ENCODE measurements at regions not wholly inside any gene's neighbourhood (a gene's known extent, or its start where the extent isn't known, plus 50 kb on each side); places are given as distances from the start of the nearest gene placed in this dataset.

DNA sequence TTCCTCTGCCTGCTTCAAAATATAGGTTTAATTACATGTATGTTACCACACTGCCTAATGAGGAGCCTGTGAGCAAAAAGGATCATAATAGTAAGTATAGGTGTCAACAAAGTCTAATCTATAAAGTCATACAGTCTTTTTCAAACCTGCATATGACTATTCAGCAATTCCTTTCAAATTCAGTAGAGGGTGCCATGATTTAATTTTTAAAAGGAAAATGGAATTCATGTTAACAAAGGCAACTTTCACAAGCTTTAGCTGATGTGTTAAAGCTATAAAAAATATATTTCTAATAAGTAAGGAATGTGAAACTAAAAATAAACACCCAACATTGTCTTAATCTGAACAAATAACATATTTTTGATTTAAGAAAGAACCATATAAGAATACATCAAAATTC is 52.1 kb downstream of the MPP7 start:
- in situ Hi-C loops (cut with HindIII; ENCODE audit: low pct_unique_long_range_greater_than_20kb, low sequenced_read_pairs): no loop called here
- peak; percentile 23 for DNase-seq (ENCODE audit: low read depth)

DNA sequence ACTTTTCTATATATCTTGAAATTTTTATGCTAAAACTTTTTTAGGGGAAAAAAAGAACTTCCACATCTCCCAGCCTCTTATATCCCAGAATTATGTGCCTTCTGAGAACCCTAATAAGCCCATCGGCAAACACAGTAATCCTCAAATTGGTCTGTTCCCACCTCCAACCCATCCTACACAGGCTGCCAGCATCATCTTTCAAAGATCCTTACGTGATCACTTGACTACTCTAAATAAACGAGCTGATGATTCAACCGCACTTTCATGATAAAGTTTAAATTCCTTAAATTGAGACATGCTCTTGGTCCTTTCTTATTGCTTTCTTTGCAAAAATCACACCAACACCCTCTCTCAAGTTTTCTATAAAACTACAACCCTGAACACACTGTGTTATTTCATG is 52.5 kb downstream of the MPP7 start:
- DNase-seq (ENCODE audit: low read depth): no peak
- in situ Hi-C loops (cut with HindIII; ENCODE audit: low pct_unique_long_range_greater_than_20kb, low sequenced_read_pairs): no loop called here

DNA sequence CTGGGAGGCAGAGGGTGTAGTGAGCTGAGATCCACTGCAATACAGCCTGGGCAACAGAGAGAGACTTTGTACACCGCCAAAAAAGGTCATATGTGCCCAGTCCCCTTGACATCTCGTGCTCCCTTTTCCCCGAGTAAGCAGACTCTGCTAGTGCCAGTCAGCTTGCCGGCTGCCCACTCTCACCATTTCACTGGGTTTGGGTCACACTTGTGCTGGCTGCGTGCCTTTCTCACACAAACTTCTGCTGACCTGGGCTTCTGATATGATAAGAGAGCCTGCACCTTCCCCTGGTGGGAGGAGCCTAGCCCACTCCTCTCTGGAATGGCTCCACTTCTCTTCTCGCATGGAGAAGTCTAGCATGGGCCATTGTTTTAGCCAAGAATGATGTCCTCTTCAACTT is 53.4 kb downstream of the MPP7 start:
- in situ Hi-C loops (cut with HindIII; ENCODE audit: low pct_unique_long_range_greater_than_20kb, low sequenced_read_pairs): no loop called here
- no peak for DNase-seq (ENCODE audit: low read depth)

DNA sequence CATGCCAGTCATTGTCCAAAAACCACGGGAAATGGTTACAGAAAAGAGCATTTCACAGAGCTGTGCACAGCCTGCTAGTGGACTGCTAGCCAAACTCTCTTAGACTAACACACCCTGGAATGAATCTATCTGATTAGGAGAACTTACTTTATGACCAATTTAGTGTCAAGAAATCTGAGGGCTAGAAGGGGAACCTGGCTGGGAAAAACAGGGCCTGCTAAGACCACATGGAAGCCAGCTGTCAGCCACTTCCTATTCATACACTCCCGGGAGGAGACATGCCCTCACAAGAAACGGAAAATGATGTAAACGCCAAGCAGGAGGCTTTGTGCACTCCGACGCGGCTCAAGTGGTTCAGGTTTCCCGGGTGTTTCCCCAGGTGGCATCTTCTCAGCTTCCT is 54.8 kb downstream of the MPP7 start:
- no peak for DNase-seq (ENCODE audit: low read depth)
- in situ Hi-C loops (cut with HindIII; ENCODE audit: low pct_unique_long_range_greater_than_20kb, low sequenced_read_pairs): no loop called here

DNA sequence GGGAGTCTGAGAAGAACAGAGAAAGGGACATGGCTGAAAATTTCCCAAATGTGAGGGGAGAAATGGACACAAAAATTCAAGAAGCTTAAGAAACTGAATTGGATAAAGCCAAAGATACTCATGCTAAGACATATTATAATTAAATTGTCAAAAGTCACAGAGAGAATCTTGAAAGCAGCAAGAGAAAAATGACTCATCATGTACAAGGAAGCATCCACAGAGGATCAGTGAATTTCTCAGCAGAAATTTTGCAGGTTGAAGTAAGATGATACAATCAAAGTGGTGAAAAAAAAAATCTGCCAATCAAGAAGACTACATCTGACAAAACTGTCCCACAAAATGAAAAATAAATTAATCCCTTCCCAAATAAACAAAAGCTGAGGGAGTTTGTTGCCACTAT is 56.8 kb downstream of the MPP7 start:
- no peak for DNase-seq (ENCODE audit: low read depth)
- in situ Hi-C loops (cut with HindIII; ENCODE audit: low pct_unique_long_range_greater_than_20kb, low sequenced_read_pairs): no loop called here

DNA sequence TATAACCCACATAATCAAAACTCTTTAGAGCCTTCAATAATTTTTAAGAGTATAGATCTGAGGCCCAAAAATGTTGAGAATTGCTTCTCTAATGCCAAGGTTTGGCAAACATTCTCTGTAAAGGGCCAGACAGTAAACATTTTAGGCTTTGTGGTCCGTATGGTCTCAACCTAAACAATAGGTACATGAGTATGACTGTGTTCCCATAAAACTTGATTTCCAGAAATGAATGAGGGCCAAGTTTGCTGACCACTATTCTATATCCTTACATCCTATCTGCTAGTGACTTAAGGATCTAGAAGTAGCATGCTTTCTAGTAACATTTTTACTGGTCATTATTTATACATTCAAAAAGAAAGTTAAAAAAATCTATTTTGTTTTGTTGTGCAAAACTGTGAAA is 58.9 kb downstream of the MPP7 start:
- DNase-seq (ENCODE audit: low read depth): no peak
- in situ Hi-C loops (cut with HindIII; ENCODE audit: low pct_unique_long_range_greater_than_20kb, low sequenced_read_pairs): no loop called here

DNA sequence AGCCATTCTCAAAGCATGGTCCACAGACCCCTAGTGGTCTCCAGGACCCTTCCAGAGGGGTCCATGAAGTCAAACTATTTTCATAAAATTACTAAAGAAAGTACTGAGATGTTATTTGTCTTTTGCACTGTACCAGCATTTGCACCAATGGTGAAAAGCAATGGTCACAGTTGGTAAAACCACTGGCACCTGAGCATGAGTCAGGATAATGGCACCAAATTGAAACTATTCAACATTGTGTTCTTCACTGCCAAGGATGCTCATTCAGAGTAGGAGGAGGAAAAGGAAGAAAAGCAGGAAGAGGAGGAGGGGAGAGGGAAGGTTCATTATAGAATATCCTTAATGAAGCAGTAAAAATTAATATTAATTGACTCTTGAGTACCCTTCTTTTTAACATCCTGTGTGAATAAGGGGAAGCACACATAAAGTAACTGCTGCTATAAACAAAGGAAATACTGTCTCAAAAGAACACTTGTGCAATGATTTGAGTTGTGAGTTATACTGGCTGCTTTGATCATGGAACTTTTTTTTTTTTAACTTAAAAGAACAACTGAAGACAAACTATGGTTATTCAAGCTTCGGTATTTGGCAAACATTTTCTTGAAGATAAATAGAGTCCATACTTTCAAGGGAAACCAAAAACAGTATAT is 60.2 kb downstream of the MPP7 start:
- in situ Hi-C loops (cut with HindIII; ENCODE audit: low pct_unique_long_range_greater_than_20kb, low sequenced_read_pairs): no loop called here
- DNase-seq (ENCODE audit: low read depth): no peak

DNA sequence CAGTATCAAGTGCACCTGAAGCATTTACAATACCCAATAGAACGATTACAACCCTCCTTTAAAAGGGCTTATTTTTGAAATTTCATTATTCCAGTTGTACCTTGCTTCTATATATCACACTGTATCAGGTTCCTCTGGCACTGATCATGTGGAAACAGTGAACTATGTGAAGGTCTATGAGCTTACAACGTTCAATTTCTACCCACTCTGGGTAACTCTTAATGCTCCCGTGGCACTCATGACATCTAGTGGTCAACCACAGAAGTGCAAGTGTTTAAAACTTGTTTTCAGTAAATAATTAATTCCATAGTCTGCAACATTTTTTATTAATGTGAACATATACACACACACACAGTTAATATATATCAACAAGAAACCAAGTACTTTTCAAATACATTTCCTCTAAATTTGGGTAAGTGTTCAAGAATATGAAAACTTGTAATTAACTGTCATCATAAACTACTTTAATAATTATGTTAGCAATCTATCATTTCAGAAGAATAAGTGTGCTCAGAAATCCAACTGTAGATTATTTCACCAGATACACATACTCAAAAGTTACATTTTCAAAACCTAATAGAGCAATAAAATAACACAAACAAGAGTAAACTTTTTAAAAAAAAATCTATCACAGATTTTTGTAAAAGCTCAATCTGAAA is 61.0 kb downstream of the MPP7 start:
- in situ Hi-C loops (cut with HindIII; ENCODE audit: low pct_unique_long_range_greater_than_20kb, low sequenced_read_pairs): no loop called here
- DNase-seq (ENCODE audit: low read depth): peak; percentile 32

DNA sequence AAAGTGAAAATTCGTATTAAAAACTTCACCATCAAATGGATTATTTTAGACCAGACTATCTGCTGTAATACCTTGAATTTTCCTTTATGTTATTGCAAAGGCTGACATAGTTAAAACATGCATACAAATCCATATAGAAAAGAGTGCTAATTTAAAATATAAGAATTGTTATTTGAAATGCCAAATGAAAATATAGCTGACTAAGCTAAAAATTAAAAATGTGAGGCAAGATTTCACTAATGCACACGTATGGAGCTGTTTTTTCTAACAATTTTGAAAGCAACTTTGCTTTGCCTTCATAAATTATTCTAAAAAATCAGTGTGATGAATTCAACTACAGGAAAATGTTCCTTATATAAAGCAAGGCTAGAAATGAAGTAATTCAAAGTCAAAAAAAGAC is 62.5 kb downstream of the MPP7 start:
- no peak for DNase-seq (ENCODE audit: low read depth)
- in situ Hi-C loops (cut with HindIII; ENCODE audit: low pct_unique_long_range_greater_than_20kb, low sequenced_read_pairs): no loop called here

DNA sequence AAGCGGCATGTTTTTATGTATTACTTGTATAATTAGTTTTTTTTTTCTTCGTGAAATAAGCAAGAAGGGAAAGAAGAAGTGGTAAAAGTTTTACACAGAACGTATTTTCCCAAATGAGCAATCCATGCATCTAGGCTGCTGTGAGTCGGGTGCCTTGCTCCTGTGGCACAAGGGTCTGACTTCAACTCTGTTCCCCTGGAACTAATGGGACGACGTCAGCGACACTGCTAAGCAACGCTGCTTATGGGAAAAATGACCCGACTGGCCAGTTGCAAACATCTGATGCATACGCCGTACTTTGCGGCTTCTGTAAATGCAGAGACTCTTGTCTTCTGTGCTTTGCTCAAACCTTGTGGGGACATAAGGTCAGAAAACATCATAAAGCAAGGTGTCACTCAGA is 66.3 kb downstream of the MPP7 start:
- in situ Hi-C loops (cut with HindIII; ENCODE audit: low pct_unique_long_range_greater_than_20kb, low sequenced_read_pairs): no loop called here
- DNase-seq (ENCODE audit: low read depth): no peak

DNA sequence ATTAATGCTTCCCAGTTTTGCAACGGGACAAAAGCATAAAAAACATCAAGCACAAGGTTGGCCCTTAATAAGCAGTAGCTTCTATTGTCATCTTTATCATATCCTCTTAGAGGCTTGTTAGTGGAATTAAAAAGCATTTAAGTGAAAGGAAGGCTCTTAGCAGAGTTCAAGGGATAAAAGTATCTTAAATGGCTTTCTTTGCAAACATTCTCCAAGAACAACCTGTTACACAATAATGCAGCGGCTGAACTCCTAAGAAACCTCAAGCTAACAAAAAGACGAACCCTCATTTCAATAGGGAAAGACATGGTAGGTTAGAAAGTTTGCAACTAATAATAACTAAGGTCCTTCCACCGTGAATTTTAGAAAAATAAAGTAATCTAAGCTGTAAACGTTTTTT is 82.1 kb downstream of the MPP7 start:
- in situ Hi-C loops (cut with HindIII; ENCODE audit: low pct_unique_long_range_greater_than_20kb, low sequenced_read_pairs): no loop called here
- no peak for DNase-seq (ENCODE audit: low read depth)

DNA sequence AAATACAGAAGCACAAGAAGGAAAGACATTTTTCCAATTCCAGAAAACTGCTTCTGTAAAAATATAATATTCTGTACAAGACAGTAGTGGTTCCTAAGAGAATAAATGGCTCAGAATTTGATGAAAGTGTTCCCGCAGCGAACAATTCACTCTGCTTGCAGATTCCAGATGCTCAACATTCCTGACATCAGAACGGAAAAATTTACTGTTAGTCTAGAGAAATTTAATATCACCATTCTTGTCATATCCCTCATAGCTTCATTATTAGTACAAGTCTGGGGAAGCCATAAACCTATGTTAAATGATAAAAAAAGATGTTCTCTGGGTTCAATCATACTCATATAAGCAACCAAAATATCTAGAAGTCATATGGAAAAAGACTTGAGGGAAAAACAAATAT is 83.6 kb downstream of the MPP7 start:
- in situ Hi-C loops (cut with HindIII; ENCODE audit: low pct_unique_long_range_greater_than_20kb, low sequenced_read_pairs): no loop called here
- no peak for DNase-seq (ENCODE audit: low read depth)

DNA sequence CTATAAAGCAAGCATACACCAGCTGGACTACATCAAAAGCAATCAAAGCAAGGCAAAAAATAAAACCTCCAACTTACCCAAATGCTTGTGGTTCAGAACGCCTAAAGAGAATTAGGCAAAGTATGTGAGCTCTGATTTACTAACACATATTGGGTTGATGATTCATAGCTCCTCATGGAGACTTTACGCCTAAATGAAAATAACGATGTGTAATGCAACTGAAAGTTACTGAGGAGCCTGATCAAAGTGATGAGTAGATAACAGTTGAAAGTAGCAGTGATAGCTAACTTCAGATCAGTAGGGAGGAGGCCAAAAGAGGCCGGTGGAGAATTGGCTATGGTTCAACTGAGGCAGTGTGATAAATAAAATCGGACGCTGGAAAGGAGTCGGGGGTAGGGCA is 85.0 kb downstream of the MPP7 start:
- in situ Hi-C loops (cut with HindIII; ENCODE audit: low pct_unique_long_range_greater_than_20kb, low sequenced_read_pairs): no loop called here
- no peak for DNase-seq (ENCODE audit: low read depth)

DNA sequence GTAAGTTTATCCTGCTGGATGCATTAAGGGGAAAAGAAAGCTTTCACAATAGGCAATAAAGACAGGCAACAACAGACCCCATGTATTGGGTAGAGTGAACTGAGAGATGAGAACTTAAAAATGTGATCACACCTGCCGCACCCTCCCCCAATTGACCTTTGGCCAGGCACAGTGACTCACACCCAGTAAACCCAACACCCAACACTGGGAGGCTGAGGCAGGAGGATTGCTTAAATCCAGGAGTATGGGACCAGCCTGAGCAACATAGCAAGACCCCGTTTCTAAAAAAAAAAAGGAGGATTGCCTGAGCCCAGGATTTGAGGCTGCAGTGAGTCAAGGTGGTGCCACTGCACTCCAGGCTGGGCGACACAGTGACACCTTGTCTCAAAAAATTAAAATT is 86.9 kb downstream of the MPP7 start:
- in situ Hi-C loops (cut with HindIII; ENCODE audit: low pct_unique_long_range_greater_than_20kb, low sequenced_read_pairs): no loop called here
- DNase-seq (ENCODE audit: low read depth): no peak

DNA sequence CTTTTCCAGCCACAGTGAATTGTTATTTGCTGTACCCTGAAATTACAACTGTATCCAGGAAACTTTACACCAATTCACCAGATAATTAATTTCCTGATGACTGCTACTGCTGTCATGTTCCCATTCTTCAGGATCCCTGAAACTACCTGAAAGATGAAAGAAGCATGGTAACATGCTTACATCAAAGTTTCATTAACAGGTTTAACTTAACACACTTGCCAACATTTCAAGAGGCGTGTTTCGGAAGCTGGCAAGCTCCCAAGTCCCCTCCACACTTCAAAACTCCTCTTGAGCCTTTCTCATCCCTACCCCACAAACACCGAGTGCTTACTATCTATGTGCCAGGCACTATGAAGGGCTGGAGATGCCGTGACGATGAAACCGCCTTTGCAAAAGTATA is 88.6 kb downstream of the MPP7 start:
- in situ Hi-C loops (cut with HindIII; ENCODE audit: low pct_unique_long_range_greater_than_20kb, low sequenced_read_pairs): no loop called here
- no peak for DNase-seq (ENCODE audit: low read depth)

DNA sequence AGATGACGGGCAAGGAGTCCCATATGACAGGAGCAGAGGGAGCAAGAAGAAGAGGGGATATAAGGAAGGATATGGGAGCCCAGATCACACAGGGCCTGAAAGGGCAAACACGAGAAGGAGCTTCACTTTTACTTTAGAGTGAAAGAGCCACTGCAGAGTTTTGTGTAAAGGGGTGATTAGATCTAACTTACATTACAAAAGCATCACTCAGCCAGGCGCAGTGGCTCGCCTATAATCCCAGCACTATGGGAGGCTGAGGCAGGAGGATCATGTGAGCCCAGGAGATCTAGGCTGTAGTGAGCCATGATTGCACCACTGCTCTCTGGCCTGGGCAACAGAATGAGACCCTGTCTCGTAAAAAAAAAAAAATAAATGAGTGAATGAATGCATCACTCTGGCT is 91.1 kb downstream of the MPP7 start:
- in situ Hi-C loops (cut with HindIII; ENCODE audit: low pct_unique_long_range_greater_than_20kb, low sequenced_read_pairs): no loop called here
- no peak for DNase-seq (ENCODE audit: low read depth)

DNA sequence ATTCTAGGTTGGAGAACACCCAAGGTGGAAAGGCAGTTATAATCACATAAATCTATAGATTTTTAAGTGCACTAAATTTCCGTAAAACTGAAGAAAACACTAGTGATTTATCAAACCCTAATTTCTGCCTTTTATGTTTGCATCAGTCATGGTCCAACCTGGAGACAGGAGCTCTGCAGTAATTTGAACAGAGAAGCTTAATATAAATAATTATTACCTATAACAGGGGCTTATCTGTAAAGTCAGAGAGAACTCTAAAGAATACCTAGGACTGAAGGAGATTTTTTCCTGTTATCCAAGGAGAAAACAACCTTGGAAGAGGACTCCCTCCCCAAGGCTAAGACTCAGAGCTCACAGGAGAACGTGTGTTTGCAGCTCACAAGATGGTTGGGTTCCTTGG is 95.1 kb downstream of the MPP7 start:
- no peak for DNase-seq (ENCODE audit: low read depth)
- in situ Hi-C loops (cut with HindIII; ENCODE audit: low pct_unique_long_range_greater_than_20kb, low sequenced_read_pairs): no loop called here

DNA sequence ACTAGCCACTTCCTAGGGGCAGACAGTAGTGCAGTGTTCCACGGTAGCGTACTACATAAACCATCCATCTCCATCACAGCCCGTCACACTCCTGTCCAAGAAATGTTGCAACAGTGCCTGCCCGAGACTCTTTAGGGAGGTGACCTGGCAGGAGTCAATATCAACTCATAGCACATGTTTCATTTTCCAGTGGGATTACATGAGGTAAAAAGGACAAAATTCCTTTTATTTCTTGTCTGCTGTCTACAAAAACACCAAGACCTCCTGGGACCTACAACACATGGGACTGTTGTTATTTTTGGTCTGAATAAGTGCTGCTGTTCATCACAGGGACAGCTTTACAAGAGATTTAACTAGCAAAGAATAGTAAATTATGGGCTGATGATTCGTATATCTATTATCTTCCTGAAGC is 99.9 kb downstream of the MPP7 start:
- in situ Hi-C loops (cut with HindIII; ENCODE audit: low pct_unique_long_range_greater_than_20kb, low sequenced_read_pairs): no loop called here
- DNase-seq (ENCODE audit: low read depth): no peak

DNA sequence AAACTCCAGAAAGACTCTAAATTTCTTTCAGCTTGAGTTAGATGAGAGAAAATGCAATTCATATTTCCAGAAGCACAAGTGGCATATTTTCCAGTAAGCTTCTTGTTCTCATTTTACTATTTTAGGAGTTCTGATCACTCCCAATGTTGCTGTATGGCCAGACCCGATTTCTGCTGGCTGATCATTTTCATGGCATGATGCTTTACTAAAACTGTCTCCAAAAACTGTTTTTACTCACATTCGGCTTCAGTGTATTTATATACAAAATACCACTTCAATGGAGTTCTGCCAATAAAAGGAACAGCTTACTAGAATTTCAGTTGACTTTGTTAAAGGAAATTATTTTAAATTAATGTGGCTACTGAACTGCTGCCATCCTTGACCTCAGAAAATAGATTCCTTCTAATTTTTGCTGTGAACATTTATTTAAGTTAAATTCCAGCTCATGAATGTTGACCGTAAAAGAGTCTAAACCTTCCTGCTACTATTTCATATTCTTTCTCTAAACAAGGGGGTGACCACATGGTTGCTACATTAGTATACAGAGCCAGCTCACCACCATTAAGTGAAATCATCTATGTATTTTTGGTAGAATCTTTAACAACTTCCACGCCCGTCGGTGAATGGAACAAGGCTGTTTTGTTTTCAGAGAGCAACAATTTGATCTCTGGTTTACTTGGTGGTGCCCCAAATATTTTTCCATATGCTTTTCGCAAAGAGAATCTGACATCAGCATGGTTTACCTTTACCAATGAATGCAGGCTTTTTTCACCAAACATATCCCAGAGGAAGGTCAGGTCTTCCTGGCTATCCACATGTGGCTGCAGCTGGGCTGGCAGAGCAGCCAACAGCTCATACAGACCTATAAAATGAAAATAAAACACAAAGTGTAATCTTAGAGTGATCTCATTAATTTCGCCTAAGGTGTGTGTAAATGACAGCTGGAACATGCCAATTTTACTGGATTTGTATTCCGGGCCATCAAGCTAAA is 101.2 kb downstream of the MPP7 start:
- no peak for DNase-seq (ENCODE audit: low read depth)
- in situ Hi-C loops (cut with HindIII; ENCODE audit: low pct_unique_long_range_greater_than_20kb, low sequenced_read_pairs): no loop called here
